H9 (cell line): ENCODE measurements at regions not wholly inside any gene's neighbourhood (a gene's known extent, or its start where the extent isn't known, plus 50 kb on each side); places are given as distances from the start of the nearest gene placed in this dataset.

Experiments
- DNase-seq: peaks from one replicate; pipeline ENCODE4 v3.0.0-alpha.2; 2017
- H2AFZ ChIP-seq: one replicate; pipeline ENCODE4 v1.6.1; 2013; ENCODE audit warnings: mild to moderate bottlenecking, low read length, control low read depth, moderate library complexity
- H2AK5ac ChIP-seq: 2 replicates; pipeline ENCODE4 v1.6.1; 2013; ENCODE audit warnings: low read length, control low read depth, mixed read lengths; ENCODE audit not compliant: insufficient read length
- H2BK120ac ChIP-seq: one replicate; pipeline ENCODE4 v1.6.1; 2013; ENCODE audit warnings: low read depth, mild to moderate bottlenecking, low read length, control low read depth, inconsistent platforms; ENCODE audit not compliant: poor library complexity, severe bottlenecking
- H2BK12ac ChIP-seq: 2 replicates; pipeline ENCODE4 v1.6.1; 2013; ENCODE audit warnings: low read length, control low read depth, mixed read lengths, low read depth; ENCODE audit not compliant: insufficient read length
- H2BK15ac ChIP-seq: 2 replicates; pipeline ENCODE4 v1.6.1; 2013; ENCODE audit warnings: low read depth, low read length, control low read depth
- H2BK20ac ChIP-seq: one replicate; pipeline ENCODE4 v1.6.1; 2013; ENCODE audit warnings: low read depth, mild to moderate bottlenecking, low read length, control low read depth, inconsistent platforms; ENCODE audit not compliant: poor library complexity, severe bottlenecking
- H2BK5ac ChIP-seq: 2 replicates; pipeline ENCODE4 v1.6.1; 2013; ENCODE audit warnings: low read length, control low read depth, mixed read lengths; ENCODE audit not compliant: insufficient read length
- H3K14ac ChIP-seq: 2 replicates; pipeline ENCODE4 v1.6.1; 2013; ENCODE audit warnings: low read length, control low read depth; ENCODE audit not compliant: insufficient read depth
- H3K18ac ChIP-seq: 2 replicates; pipeline ENCODE4 v1.6.1; 2013; ENCODE audit warnings: low read depth, mild to moderate bottlenecking, mixed read lengths, low read length, control low read depth; ENCODE audit not compliant: insufficient read length
- H3K23ac ChIP-seq: 2 replicates; pipeline ENCODE4 v1.6.1; 2013; ENCODE audit warnings: low read length, control low read depth, mixed read lengths, low read depth; ENCODE audit not compliant: insufficient read length
- H3K23me2 ChIP-seq: 2 replicates; pipeline ENCODE4 v1.6.1; 2013; ENCODE audit warnings: low read depth, mild to moderate bottlenecking, mixed read lengths, low read length, control low read depth; ENCODE audit not compliant: insufficient read length, poor library complexity, severe bottlenecking
- H3K27ac ChIP-seq: 2 replicates; pipeline ENCODE4 v1.5.1; 2013; ENCODE audit warnings: low read length, control low read depth, mixed read lengths, low read depth; ENCODE audit not compliant: insufficient read length
- H3K27me3 ChIP-seq: 2 replicates; pipeline ENCODE4 v1.6.1; 2013; ENCODE audit warnings: low read length, control low read depth, inconsistent platforms; ENCODE audit not compliant: insufficient read depth
- H3K4ac ChIP-seq: 2 replicates; pipeline ENCODE4 v1.6.1; 2013; ENCODE audit warnings: low read depth, mild to moderate bottlenecking, control low read depth, inconsistent platforms, low read length, moderate library complexity
- H3K4me1 ChIP-seq: 2 replicates; pipeline ENCODE4 v1.6.1; 2013; ENCODE audit warnings: low read length, control low read depth, inconsistent platforms; ENCODE audit not compliant: insufficient read depth
- H3K4me2 ChIP-seq: 2 replicates; pipeline ENCODE4 v1.6.1; 2013; ENCODE audit warnings: low read length, control low read depth, mixed read lengths; ENCODE audit not compliant: insufficient read length, insufficient read depth
- H3K56ac ChIP-seq: 2 replicates; pipeline ENCODE4 v1.6.1; 2013; ENCODE audit warnings: low read depth, mild to moderate bottlenecking, mixed read lengths, low read length, control low read depth; ENCODE audit not compliant: insufficient read length
- H3K79me1 ChIP-seq: 2 replicates; pipeline ENCODE4 v1.6.1; 2013; ENCODE audit warnings: low read depth, mild to moderate bottlenecking, moderate library complexity, low read length, control low read depth, inconsistent platforms; ENCODE audit not compliant: insufficient read depth, poor library complexity, severe bottlenecking
- H3K79me2 ChIP-seq: 2 replicates; pipeline ENCODE4 v1.6.1; 2013; ENCODE audit warnings: low read length, control low read depth, inconsistent platforms; ENCODE audit not compliant: insufficient read depth
- H3K9ac ChIP-seq: 2 replicates; pipeline ENCODE4 v1.6.1; 2013; ENCODE audit warnings: low read length, control low read depth, mixed read lengths; ENCODE audit not compliant: insufficient read length; ENCODE audit errors: extremely low read depth
- H3K9me3 ChIP-seq: one replicate; pipeline ENCODE4 v1.6.1; 2013; ENCODE audit warnings: low read depth, low read length, inconsistent platforms; ENCODE audit not compliant: control insufficient read depth
- H3T11ph ChIP-seq: one replicate; pipeline ENCODE4 v1.6.1; 2013; ENCODE audit warnings: mild to moderate bottlenecking, low read length, control low read depth, inconsistent platforms
- H4K20me1 ChIP-seq: one replicate; pipeline ENCODE4 v1.6.1; 2013; ENCODE audit not compliant: control insufficient read depth, insufficient read length, insufficient read depth
- H4K5ac ChIP-seq: 2 replicates; pipeline ENCODE4 v1.6.1; 2013; ENCODE audit warnings: low read depth, mild to moderate bottlenecking, mixed read lengths, low read length, control low read depth; ENCODE audit not compliant: insufficient read length
- H4K8ac ChIP-seq: replicated peaks from 2 replicates; pipeline ENCODE4 v1.6.1; 2013; ENCODE audit warnings: low read length, control low read depth, mixed read lengths, low read depth; ENCODE audit not compliant: insufficient read length
- H4K91ac ChIP-seq: 2 replicates; pipeline ENCODE4 v1.6.1; 2013; ENCODE audit warnings: low read depth, mild to moderate bottlenecking, moderate library complexity, mixed read lengths, low read length, control low read depth; ENCODE audit not compliant: insufficient read length
- H3K27ac Mint-ChIP-seq, 3 experiments: 2 replicates in 2 of 3; 3 replicates in 1 of 3; pipeline ENCODE4 v1.8.0; 2020 to 2021; ENCODE audit warnings: mixed read lengths in 3 of 3, mild to moderate bottlenecking in 1 of 3, moderate library complexity in 1 of 3
- H3K27me3 Mint-ChIP-seq: 2 replicates; pipeline ENCODE4 v1.8.0; 2021; ENCODE audit warnings: low read depth, mild to moderate bottlenecking, moderate library complexity, mixed read lengths
- H3K36me3 Mint-ChIP-seq, 3 experiments: 2 replicates in 2 of 3; 3 replicates in 1 of 3; pipeline ENCODE4 v1.8.0; 2020 to 2021; ENCODE audit warnings: low read depth in 3 of 3, mixed read lengths in 3 of 3; ENCODE audit not compliant: insufficient read depth in 1 of 3
- H3K4me1 Mint-ChIP-seq, 2 experiments: 2 replicates each; pipeline ENCODE4 v1.8.0; 2020; ENCODE audit warnings: mixed read lengths in 2 of 2
- H3K4me3 Mint-ChIP-seq, 2 experiments: 2 replicates in 1 of 2; 3 replicates in 1 of 2; pipeline ENCODE4 v1.8.0; 2020 to 2021; ENCODE audit warnings: mild to moderate bottlenecking in 2 of 2, mixed read lengths in 2 of 2, moderate library complexity in 1 of 2
- H3K9me3 Mint-ChIP-seq, 2 experiments: 2 replicates in 1 of 2; 3 replicates in 1 of 2; pipeline ENCODE4 v1.8.0; 2020; ENCODE audit warnings: mild to moderate bottlenecking in 2 of 2, mixed read lengths in 2 of 2, moderate library complexity in 1 of 2
- CTCF ChIP-seq: fragments of 200-600 bp; sonication (generic); conservative IDR thresholded peaks from 3 replicates; pipeline ENCODE4 v1.8.0; 2021; ENCODE audit warnings: antibody characterized with exemption, mild to moderate bottlenecking
- WGBS: extraction: QIAGEN DNeasy Blood & Tissue Kit; methylation state at CpG from one replicate; pipeline ENCODE4 v1.1.7; 2013; ENCODE audit warnings: missing lambda C conversion rate, low lambda C conversion rate, mixed read lengths; ENCODE audit not compliant: insufficient read length; ENCODE audit errors: extremely low coverage; 5-methylcytosine and 5-hydroxymethylcytosine counted together

DNA sequence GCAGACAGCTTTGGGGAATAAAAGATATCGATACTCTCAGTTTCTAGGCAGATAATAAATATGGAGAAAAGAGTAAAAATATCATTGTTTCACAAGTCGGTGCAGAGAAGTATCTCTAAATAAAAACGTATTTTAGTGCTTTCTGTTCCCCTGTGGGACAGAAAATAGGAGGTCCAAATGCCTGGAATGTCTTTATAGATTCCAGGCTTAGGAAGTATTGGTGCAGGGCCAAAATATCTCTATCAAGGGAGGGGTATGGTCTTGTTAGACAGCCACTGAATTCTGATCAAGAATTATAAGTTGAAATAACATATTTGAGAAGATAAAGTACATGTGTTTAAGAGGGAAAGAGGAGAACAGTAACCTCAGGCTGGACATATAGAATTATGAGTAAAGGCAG is 596.4 kb downstream of the PCDH18 start:
- Histone ChIP-seq H4K20me1 (no peaks in the 10 kb centered on the region), H3K9me3 (no peaks in the 10 kb centered on the region), H2BK5ac (no peak overlapping the region), H3K79me1 (no peaks in the 10 kb centered on the region), H2BK15ac (no peak overlapping the region), H3K56ac (no peak overlapping the region), H3T11ph (no peak overlapping the region), H2BK120ac (no peak overlapping the region), H3K4ac (no peak overlapping the region), H3K27me3 (no peaks in the 10 kb centered on the region), H3K23ac (no peak overlapping the region), H3K79me2 (no peaks in the 10 kb centered on the region), H3K9ac (no peak overlapping the region), H3K27ac (no peak overlapping the region), H3K4me1 (no peaks in the 10 kb centered on the region), H3K23me2 (no peaks in the 10 kb centered on the region), H3K14ac (no peak overlapping the region), H4K91ac (no peak overlapping the region), H4K8ac (no peak overlapping the region), H2BK12ac (no peak overlapping the region), H2AFZ (no peak overlapping the region), H2AK5ac (no peak overlapping the region), H2BK20ac (no peak overlapping the region), H4K5ac (no peak overlapping the region), H3K4me2 (no peak overlapping the region), H3K18ac (no peak overlapping the region)
- no peaks in the 10 kb centered on the region for H3K4me1 Mint-ChIP-seq
- no peaks in the 10 kb centered on the region for H3K27me3 Mint-ChIP-seq
- no peak overlapping the region for H3K27ac Mint-ChIP-seq
- TF ChIP-seq CTCF, result no peak
- no peak overlapping the region for H3K4me3 Mint-ChIP-seq
- H3K36me3 Mint-ChIP-seq, result no peaks in the 10 kb centered on the region
- H3K9me3 Mint-ChIP-seq, result no peaks in the 10 kb centered on the region
- no CpG with 5 or more reads among the region's 3 CpGs for WGBS
- DNase-seq, result no peak
